RCC 7860 (cell line): ENCODE measurements at regions not wholly inside any gene's neighbourhood (a gene's known extent, or its start where the extent isn't known, plus 50 kb on each side); places are given as distances from the start of the nearest gene placed in this dataset.
"Not testable (repeated sequence)": the region's sequence is repeated elsewhere in the genome, so short reads cannot be mapped to it uniquely, and the experiment has no call there.

Experiments used
- DNase-seq: peaks from one replicate; pipeline ENCODE4 v3.0.0-alpha.2; 2015; ENCODE audit warnings: low spot score
- FAIRE-seq: peaks from 2 replicates; lab custom pipeline; 2012; peaks lifted over from hg19 to GRCh38; lab: Jason Lieb, UNC

DNA sequence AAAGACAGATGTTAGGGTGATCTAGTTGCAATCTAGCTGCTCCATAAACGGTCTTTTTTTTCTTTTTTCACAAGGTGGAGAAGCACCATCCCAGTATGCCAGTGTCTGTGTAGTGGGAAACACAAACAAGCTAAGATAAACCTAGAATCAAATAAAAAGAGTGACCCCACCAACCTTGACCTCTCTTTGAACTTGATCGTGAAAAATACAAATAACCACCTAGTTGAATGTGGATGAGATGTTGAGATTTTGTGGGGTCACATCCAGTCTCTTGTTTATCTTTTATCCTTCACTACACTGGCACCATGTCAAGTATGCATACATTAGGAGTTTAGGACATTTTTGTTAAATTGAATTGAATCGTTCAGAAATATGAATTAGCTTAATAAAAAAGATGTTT, 194.6 kb upstream of the EYA4 start:
- no peak for DNase-seq
- FAIRE-seq: no peak

DNA sequence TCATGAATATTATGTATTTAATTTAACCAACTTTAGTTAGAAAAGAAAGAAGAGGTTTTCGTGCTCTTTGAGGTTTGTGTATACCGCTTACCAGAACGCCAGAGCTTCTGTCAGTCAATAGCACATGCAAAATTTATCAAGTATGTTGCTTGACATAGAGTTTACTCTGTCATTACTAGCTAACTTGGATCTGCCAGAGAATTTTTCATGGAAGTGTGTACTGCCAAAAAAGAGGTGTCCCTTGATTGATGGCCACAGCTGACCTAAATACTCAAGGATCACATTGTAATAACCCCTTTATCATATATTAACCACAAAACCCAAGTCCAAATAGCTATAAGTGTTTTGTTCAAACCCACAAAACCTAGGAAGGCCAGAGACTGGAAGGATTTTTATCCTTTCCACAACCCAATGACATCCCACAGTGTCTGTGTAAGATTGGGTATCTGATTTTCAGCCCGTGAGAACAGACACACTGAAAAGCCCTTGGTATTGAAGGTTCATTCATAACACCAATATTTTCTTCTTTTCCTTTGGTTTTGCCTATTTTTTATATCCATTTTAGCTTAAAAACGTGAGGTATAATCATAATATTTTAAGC, 194.0 kb upstream of the EYA4 start:
- no peak for FAIRE-seq

DNA sequence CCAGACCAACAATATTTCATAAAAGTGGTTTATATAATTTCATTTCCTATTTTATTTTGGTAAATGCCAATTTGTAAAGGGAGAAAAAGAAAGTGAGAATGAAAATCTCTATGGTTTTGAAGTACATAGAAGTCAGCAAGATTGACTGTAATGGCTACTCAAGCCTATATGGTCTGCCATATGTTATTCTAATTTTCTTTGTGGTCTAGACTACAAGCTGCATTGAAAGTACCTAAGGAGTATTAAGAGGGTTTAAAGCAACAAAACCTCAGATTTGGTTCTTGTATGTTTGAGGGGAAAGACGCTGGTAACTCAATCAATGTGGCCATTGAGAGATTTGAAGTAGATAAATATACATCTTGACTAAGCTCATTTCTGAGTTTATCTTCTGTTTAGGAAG, 193.5 kb upstream of the EYA4 start:
- DNase-seq: no peak
- FAIRE-seq: no peak

More for the DNA sequence above, 194.0 kb upstream of the EYA4 start:
- DNase-seq: no peak

DNA sequence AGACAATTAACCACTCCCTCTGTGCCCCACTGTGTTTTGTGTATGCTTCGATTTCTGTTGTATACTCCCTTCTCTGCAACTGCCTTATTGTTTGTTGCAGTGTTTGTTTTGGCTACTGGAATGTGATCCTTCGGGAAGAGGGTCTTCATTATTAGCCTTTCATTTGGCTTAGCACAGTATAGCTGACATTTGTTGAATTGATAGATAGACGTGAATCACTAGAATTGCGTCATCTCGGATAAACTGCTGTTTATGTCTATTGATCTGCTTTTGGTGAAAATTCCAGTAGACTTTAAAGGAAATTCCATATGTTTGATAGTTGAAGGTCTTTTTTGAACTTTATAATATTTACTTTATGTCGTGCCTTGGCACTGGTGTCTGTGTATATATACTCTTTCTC, 189.9 kb upstream of the EYA4 start:
- no peak for FAIRE-seq
- no peak for DNase-seq

DNA sequence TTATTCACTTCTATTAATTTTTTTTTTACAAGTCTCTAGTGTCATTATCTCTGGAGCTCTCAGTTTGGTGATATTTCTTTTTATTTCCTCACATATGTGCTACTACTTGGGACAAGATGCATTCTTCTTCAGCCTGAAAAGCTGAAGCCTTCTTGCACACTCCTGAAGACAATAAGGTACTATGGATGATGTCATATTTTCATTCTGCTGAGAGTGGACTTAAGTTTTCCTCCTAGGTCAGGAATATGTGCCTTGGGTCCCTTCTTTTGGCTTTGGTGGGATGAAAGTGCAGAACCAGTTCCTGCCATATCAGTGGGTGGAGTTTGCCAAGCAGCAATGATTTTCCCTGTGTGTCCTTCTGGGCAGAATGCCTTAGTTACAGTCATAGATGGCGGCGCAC, 188.7 kb upstream of the EYA4 start:
- DNase-seq: no peak
- FAIRE-seq: no peak

DNA sequence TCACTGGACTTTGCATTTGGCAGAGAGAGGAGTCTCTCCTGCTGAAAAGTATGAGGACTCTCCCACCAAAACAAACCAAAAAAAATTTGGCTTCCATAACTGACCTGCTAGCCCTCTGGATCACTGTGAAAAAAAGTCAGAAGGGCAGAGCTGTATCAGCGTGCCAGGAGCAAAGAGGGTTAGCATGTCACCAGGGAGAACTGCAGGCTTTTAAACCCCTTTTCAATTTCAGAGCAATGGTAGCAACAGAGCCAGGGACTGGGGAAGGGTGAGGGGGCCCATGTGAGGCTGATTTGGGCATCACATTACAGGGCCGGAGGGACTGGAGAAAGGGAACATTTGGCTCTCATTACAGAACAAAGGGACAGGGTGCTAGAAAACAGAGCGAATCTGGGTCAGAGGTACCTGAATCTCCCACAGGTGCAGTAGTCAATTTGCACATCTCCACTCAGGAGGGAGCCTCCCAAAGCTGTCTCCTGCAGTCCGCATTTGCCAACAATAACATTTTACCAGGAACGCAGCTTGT, 185.7 kb upstream of the EYA4 start:
- DNase-seq (no peak), FAIRE-seq (no peak)

DNA sequence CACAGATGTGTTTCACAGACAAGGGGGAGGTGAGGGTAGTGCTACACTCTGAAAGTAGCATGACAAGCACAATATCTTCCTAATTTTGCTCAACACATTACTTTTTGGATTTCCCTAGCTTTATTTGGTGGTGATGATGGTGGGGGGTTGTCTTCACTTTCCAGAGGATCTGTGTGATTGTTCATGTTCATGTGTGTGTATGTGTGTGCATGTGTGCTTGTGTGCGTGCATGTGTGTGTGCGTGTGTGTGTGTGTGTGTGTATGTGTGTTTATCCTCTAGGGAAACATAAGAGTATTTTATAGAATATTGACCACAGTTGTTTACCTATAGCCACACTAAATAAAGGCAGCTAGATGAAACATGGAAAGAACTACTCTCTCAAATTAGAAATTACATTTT, 183.8 kb upstream of the EYA4 start:
- FAIRE-seq: no peak
- DNase-seq: no peak

DNA sequence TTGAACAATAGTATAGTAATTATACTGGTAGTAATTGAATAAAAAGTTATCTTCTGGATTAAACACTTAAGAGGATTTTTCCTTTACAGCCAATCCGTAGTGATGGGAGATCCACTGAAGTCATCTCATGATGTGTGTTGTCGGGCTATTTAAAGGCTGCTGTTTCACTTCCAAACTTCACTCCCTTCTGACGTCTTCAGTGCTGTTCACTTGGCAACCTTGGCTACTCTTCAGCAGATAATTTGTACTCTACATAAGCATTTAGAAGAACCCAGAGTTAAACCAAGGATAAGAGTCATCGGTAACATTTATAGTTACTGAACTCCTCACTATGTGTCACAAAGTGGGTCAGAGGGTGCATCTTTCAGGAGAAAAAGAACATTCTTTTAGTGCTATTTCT, 179.1 kb upstream of the EYA4 start:
- no peak for DNase-seq
- FAIRE-seq: no peak

DNA sequence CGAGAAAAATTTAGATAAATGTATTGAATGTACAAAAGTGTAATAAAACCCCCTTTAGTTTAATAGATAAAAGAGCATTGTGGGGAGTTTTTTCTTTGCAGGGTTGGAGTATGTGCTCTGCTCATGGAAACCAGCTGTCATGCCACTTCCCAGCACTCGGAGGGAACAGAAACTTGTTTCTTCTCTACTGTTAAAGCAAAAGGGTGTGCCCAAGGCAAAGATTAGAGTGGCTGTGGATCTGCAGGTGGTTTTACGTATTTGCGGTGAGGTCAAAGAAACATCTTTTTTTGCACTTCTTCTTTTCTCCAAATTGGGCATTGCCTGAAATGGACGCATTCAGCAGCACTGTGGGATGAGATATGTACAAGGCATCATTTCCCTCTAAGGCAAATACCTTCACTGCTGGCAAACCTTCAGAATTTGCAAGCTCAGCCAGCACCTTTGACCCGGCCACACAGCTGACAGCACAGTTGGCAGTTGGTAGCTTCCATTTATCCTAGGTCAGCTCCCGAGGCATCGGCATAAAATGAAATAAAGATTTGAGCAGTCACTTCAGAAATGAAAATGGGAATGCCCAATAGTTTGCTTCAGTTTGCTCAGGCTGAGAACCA, 178.4 kb upstream of the EYA4 start:
- DNase-seq (no peak), FAIRE-seq (no peak)

DNA sequence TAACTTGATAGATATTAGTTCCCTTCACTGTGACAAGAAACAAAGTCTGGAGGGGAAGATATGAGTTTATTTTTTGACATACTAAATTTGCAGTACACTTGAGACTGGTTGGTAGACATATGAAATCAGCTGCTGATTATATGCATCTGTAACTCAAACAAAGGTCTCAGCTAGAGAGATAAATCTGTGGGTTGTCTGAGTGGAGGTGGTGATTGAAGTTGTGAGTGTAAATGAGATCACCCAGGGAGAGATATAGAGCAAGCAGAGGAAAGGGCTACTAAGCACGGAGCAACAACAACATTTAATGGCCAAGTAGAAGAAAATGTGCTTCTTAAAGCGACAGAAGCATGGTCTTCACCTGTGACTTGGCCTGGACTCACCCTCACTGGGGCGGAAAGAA, 173.2 kb upstream of the EYA4 start:
- FAIRE-seq (no peak), DNase-seq (no peak)

DNA sequence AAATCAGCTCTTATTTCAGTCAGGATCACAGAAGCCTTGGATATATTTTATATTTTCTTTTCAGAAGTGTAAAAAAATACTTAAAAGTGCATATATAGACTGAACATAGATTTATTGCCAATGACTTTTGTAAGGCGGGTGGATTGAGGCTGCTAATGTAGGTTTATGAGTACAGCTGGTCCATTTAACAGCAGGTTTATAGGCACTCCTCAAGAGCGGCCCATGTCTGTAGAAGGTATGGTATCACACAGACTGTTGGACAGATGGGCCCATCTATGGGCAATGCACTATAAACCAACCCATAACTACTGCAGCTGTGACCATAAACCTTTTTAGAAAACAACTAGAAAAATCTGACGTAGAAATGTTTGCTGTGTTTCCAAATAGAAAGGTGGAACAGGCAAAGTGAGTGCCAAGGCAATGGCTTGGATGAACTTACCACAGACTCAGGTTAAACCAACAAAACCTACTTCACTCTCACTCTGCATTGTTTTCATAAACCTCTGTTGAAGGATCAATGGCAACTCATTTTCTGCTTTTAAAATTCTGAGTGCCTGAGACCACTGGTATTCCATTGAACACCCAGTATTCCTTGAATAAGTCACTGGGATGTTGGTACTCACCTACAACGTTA, 170.6 kb upstream of the EYA4 start:
- FAIRE-seq (no peak), DNase-seq (no peak)

DNA sequence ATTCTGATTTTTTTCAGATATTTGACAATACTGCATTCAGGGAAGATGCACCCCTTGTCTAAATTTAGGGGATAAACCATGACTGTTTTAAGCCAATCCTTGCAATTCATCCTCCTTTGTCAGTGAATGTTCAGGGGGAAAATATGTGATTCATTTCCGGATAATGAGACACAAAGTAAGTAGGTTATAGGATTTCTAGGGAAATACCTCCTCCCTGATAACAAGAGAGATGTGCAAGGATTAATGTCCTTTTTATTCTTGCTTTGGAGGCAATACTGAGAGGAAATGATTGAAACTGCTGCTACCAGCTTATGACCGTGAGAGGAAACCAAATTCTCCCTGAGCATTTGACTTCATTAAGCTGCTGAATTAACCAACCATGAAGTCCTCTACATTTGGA, 161.3 kb upstream of the EYA4 start:
- FAIRE-seq: no peak
- no peak for DNase-seq

DNA sequence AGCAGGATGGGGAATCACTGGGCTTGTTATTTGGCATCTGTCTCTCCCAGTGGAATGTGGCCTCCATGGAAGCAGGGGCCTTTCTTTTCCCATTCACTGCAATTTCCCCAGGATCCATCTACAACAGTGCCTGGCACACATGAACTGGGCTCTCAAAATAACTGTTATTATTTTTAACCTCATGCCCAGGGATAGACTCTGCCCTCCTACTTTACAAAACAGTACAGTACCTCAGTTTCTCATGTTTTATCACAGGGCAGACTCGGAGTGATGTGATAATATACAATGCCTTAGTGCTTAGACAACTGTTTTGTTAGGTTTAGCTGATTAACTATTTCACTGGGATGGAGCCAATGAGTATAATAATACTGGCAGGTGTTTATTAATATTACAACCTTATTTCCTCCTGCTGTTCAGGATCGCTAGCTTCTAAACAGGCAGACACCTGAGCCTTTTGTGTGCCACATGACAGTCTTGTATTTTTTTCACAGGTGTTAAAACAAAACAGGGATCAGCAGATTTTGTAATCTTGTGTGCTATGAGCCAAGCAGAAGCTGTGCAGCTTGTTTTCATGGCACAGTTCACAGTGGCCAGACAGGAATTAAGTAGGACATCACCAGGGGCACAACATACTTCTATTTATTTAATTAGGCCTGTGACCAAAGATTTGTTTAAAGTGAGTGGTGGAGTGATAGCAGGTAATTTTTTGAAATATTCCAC, 157.7 kb upstream of the EYA4 start:
- FAIRE-seq: no peak
- DNase-seq: no peak

DNA sequence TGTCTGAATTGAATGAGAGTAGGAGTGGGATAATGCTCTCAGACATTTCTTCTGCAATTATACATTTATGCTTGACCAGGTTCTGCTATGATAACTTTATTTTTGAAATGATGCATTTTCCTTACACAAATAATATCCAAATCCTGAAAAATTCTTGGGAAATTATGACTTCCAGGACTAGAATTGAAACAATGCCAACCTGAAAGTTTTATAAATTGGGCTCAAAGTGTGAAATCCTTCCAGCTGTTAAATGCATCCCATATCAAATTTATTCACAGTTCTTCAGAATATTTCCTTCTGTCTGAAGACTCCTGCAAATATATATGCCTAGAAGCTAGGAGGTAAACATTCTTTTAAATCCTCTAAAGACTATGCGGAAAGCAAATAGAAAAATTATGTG, 155.7 kb upstream of the EYA4 start:
- DNase-seq (no peak), FAIRE-seq (no peak)

DNA sequence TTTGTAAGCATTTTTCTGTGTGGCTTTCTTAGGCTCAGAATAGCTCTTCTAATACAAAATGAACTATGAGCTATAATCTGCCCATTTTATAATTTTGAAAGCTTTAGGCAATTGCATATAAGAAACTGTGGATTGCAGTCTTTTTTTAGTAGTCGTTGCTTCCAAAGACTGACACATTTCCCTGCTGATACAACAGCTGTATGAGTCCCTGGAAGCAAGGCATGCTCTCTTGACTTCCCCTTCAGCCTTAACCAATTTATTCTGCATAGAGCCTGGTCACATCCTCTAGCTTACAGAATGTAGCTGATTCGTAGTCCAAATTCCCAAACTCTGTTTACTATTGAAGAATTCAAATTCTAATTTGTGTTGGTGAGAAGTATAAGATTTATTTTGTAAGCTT, 155.3 kb upstream of the EYA4 start:
- FAIRE-seq: no peak

DNA sequence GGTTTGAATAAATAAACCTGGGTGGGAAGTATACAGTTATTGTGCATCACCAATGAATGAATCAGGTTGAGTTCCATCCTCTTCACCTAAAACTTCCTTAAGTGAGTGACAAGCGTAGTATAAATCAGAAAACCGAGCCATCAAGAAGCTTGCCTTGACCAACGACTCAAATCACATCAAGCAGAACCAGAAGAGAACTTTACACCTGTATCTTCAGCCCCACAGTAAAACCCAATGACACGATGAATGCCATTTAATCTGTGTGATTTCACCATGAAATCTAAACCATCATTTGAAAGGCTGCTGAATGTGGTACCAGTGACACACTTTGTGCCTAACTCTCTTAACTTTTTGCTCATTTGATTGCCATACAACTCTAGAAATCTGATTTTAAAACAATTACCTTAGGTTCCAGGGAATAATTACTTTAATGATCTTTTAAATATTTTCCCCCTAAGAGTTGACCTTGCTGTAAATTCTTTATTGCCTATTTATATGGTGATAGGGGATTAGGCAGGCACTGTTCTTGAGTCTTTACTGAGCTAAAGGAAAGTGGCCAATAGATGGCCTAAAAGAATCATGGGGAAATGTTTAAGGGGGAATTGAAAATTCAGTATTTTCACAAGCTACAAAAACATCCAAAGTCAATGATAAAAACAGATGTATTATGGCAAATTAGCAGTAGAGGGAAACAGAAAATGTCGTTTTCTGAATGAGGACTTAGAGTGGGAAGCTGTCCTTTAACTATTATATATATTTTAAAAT, 152.0 kb upstream of the EYA4 start:
- FAIRE-seq (no peak), DNase-seq (no peak)

More for the DNA sequence above, 155.3 kb upstream of the EYA4 start:
- DNase-seq: no peak

DNA sequence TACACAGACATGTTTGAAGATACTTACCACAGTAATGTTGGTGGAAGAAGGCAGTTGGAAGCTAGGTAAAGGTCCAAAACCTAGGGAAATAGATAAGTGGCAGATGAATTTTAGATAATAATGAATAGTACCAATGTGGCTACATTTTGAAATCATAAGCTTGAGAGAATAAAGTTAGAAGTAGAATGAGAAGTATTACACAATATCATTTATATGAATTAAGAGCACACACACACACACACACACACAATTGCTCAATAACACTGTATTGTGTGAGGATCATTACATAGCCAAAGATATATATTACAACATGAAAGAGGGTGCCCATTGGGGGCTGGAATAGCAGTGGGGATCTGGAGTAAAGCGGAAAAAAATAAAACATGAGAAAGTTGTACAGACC, 149.0 kb upstream of the EYA4 start:
- no peak for DNase-seq
- FAIRE-seq: no peak

DNA sequence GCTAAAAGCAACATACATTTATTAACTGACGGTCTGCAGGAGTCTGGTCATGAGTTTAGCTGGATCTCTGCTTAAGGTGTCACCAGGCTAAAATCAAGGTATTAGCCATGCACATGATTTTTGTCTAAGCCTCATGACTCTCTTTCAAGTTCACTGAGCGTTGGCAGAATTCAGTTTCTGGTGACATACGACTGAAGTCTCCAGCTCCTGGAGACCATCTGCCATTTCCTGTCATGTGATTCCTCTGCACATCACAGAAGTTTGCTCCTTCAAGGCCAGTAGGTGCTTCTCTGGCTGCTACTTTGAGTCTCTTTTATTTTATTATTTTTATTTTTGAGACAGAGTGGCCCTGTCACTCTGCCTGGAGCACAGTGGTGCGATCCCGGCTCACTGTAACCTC, 148.4 kb upstream of the EYA4 start:
- DNase-seq (no peak), FAIRE-seq (no peak)

DNA sequence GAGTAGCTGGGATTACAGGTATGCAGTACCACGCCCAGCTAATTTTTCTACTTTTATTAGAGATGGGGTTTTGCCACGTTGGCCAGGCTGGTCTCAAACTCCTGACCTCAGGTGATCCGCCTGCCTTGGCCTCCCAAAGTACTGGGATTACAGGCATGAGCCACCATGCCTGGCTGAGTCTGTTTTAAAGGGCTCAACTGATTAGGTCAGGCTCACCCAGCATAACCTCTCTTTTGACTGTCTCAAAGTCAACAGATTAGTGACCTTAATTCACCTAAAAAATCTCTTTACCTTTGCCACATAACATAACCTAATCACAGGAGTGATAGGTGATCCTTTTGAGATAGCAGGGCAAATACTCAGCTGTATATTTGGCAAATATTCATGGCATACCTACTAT, 147.9 kb upstream of the EYA4 start:
- FAIRE-seq, DNase-seq: not testable (repeated sequence)

DNA sequence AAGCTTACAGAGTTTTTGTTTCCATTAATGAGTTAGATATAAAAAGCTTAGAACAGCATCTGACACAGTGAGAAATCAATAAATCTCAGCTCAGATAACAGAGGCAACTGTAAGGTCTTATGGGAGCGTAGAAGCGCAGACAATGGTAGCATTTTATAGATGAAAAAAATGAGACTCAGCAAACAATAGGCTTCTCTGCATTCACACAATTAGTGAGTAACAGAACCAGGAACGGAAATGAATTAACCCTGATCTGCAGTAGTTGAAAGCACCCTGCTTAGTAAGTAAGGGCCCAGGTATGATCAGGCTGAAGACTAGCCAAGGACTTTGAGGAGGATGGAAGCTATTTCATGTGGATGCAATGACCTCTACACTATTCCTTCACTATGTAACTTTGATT, 147.2 kb upstream of the EYA4 start:
- FAIRE-seq (no peak), DNase-seq (no peak)

DNA sequence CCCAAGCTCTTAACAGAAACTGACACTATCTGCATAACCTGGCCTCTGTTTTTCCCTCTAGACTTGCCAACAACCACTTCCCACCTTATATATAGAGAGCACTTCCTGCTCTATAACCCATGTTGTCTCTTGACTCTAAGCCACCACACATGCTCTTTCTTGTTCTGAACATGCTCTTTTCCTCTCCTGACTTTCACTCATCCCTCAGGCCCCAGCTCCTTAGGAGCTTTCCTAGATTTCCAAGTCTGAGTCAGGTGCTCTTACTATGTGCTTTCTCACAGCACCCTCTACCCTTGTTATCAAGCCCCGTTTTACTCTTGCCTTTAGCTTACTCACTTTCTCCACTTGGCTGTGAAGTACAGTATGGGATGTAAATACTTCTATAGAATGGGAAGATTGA, 143.9 kb upstream of the EYA4 start:
- FAIRE-seq (no peak), DNase-seq (no peak)
